ENCODE measurements at regions not wholly inside any gene's neighbourhood (a gene's known extent, or its start where the extent isn't known, plus 50 kb on each side); places are given as distances from the start of the nearest gene placed in this dataset.

DNA sequence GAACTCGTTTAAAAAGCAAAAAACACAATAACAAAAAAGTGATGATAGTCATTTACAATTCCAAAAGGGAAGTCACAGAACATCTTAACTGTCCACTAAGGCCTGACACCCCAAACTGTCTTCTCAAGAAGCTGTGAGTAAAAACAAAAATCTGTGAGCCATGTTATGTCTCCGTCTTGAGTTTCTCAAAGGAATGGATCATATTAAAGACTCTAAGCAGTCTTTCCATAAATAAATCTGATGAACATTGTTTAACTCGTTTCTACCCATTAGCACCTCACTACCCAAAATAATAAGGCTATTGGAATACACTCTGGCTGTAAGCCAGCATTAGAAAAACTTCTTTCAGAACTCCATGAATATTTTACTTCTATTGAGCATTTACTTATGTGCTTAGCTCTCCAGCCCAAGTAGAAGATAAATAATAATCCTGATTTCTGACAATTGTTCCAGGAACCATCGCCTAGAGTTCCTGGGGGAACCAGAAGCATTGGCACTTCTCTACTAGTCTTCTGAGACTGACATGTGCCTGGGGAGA, 396.0 kb downstream of the STK39 start:
- no peak for DNase-seq (ENCODE audit: low spot score)
- H3K4me1 ChIP-seq (ENCODE audit: insufficient read depth, low read length, poor library complexity, severe bottlenecking), result no peaks in the 10 kb centered on the region
- H3K79me2 ChIP-seq (ENCODE audit: insufficient read depth, low read depth, low read length), result no peaks in the 10 kb centered on the region
- no TSS peak for BruUV-seq (replicated peaks)
- H3K9me2 ChIP-seq (ENCODE audit: insufficient read depth, low read length), result no peaks in the 10 kb centered on the region
- POLR2A ChIA-PET, result interaction anchor here (0.7 kb wide), 1 partner anchor 823 kb away, joined by 3 read pairs; no protein-coding TSS in a partner anchor
- no peaks in the 10 kb centered on the region for H3K9me3 ChIP-seq (ENCODE audit: low read length)
- H4K20me1 ChIP-seq (ENCODE audit: insufficient read depth, low read length), result no peaks in the 10 kb centered on the region
- CTCF ChIA-PET (ENCODE audit: unreplicated experiment), result no interaction called here
- no peak overlapping the region for H3K4me3 ChIP-seq (ENCODE audit: low read depth, low read length, poor library complexity, severe bottlenecking)
- no peak overlapping the region for H3K27ac ChIP-seq (ENCODE audit: low read depth, low read length, poor library complexity, severe bottlenecking)
- TF ChIP-seq EZH2phosphoT487 (IDR thresholded peaks at IDR 0.05; ENCODE audit: borderline replicate concordance, low read depth, low read length), result no peak
- TF ChIP-seq, protein P1, sequence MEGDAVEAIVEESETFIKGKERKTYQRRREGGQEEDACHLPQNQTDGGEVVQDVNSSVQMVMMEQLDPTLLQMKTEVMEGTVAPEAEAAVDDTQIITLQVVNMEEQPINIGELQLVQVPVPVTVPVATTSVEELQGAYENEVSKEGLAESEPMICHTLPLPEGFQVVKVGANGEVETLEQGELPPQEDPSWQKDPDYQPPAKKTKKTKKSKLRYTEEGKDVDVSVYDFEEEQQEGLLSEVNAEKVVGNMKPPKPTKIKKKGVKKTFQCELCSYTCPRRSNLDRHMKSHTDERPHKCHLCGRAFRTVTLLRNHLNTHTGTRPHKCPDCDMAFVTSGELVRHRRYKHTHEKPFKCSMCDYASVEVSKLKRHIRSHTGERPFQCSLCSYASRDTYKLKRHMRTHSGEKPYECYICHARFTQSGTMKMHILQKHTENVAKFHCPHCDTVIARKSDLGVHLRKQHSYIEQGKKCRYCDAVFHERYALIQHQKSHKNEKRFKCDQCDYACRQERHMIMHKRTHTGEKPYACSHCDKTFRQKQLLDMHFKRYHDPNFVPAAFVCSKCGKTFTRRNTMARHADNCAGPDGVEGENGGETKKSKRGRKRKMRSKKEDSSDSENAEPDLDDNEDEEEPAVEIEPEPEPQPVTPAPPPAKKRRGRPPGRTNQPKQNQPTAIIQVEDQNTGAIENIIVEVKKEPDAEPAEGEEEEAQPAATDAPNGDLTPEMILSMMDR (conservative IDR thresholded peaks at IDR 0.05; ENCODE audit: low read length), result no peak
- H2AFZ ChIP-seq (ENCODE audit: low read length), result no peak overlapping the region
- H3K4me2 ChIP-seq (ENCODE audit: low read length), result no peak overlapping the region
- intact Hi-C loops (cut with micrococcal nuclease; ENCODE audit: unreplicated experiment), result no loop called here
- no peaks in the 10 kb centered on the region for H3K36me3 ChIP-seq (ENCODE audit: insufficient read depth, low read length)

DNA sequence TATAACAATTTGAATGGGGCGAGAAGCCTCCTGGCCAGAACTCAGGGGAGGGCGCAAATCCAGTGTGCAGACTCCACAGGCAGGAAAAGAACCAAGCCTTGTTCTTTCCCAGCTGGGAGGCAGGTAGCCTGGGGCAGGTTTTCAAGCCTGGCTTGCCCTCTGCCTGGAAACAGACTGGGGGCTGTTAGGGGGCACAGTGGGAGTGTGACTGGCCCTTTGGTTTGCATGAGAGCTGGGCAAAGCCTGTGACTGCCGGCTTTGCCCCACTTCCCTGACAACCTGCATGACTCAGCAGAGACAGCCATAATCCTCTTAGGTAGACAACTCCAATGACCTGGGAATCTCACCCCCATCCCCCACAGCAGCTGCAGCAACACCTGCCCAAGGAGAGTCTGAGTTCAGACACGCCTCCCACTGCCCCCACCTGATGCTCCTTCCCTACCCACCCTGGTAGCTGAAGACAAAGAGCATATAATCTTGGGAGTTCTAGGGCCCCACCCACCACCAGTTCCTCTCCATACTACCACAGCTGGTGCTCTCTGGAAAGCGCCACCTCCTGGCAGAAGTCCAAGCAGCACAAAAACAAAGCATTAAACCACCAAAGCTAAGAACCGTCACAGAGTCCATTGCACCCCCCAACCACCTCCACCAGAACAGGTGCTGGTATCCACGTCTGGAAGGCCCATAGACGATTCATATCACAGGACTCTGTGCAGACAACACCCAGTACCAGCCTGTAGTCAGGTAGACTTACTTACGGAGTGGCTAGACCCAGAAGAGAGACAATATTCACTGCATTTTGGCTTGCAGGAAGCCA, 402.5 kb downstream of the STK39 start:
- DNase-seq (ENCODE audit: low spot score), result peak; percentile 14
- H3K36me3 ChIP-seq (ENCODE audit: insufficient read depth, low read length), result no peaks in the 10 kb centered on the region
- H3K9me2 ChIP-seq (ENCODE audit: insufficient read depth, low read length), result no peaks in the 10 kb centered on the region
- ChIA-PET CTCF (ENCODE audit: unreplicated experiment) (no interaction called here), POLR2A (interaction anchor here (0.6 to 0.7 kb wide), 2 partner anchors 375 to 1086 kb away, joined by 3 to 4 read pairs; no protein-coding TSS in a partner anchor)
- no peak for TF ChIP-seq EZH2phosphoT487 (IDR thresholded peaks at IDR 0.05; ENCODE audit: borderline replicate concordance, low read depth, low read length)
- TF ChIP-seq, protein P1 (conservative IDR thresholded peaks at IDR 0.05; ENCODE audit: low read length), result peak; percentile 66
- no TSS peak for BruUV-seq (replicated peaks)
- H3K9me3 ChIP-seq (ENCODE audit: low read length), result no peaks in the 10 kb centered on the region
- no peak overlapping the region for H3K4me3 ChIP-seq (ENCODE audit: low read depth, low read length, poor library complexity, severe bottlenecking)
- intact Hi-C loops (cut with micrococcal nuclease; ENCODE audit: unreplicated experiment), result no loop called here
- H3K79me2 ChIP-seq (ENCODE audit: insufficient read depth, low read depth, low read length), result no peaks in the 10 kb centered on the region
- H3K4me1 ChIP-seq (ENCODE audit: insufficient read depth, low read length, poor library complexity, severe bottlenecking), result no peaks in the 10 kb centered on the region
- no peak overlapping the region for H2AFZ ChIP-seq (ENCODE audit: low read length)
- no peak overlapping the region for H3K4me2 ChIP-seq (ENCODE audit: low read length)
- no peak overlapping the region for H3K27ac ChIP-seq (ENCODE audit: low read depth, low read length, poor library complexity, severe bottlenecking)
- no peaks in the 10 kb centered on the region for H4K20me1 ChIP-seq (ENCODE audit: insufficient read depth, low read length)

DNA sequence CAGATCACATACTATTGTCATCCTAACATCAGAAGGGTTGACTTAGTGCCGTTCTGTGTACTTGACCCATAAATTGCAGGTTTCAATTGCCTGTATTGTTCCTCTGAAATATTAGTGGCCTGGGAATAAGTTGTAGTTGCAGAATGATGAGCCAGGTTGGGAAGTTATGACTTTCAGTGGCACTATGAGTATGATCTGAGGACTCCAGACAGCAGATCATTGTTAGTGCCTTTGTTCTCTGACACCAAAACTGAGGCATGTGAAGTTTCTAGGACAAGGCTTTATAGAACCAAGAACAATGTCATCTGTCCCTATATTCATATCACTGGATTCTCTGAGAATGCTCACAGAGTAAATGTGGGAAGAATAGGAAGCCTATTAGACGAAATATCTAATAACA, 403.7 kb downstream of the STK39 start:
- Histone ChIP-seq H3K36me3 (ENCODE audit: insufficient read depth, low read length) (no peaks in the 10 kb centered on the region), H4K20me1 (ENCODE audit: insufficient read depth, low read length) (no peaks in the 10 kb centered on the region), H3K27ac (ENCODE audit: low read depth, low read length, poor library complexity, severe bottlenecking) (no peak overlapping the region), H3K4me3 (ENCODE audit: low read depth, low read length, poor library complexity, severe bottlenecking) (no peak overlapping the region), H3K79me2 (ENCODE audit: insufficient read depth, low read depth, low read length) (no peaks in the 10 kb centered on the region), H3K9me3 (ENCODE audit: low read length) (no peaks in the 10 kb centered on the region), H3K4me1 (ENCODE audit: insufficient read depth, low read length, poor library complexity, severe bottlenecking) (no peaks in the 10 kb centered on the region), H3K9me2 (ENCODE audit: insufficient read depth, low read length) (no peaks in the 10 kb centered on the region), H2AFZ (ENCODE audit: low read length) (no peak overlapping the region), H3K4me2 (ENCODE audit: low read length) (no peak overlapping the region)
- no TSS peak for BruUV-seq (replicated peaks)
- TF ChIP-seq EZH2phosphoT487 (IDR thresholded peaks at IDR 0.05; ENCODE audit: borderline replicate concordance, low read depth, low read length), result no peak
- TF ChIP-seq, protein P1 (conservative IDR thresholded peaks at IDR 0.05; ENCODE audit: low read length), result no peak
- ChIA-PET POLR2A (interaction anchor here (0.9 to 1.4 kb wide), 2 partner anchors 9 to 10 kb away, joined by 3 read pairs; no protein-coding TSS in a partner anchor), CTCF (ENCODE audit: unreplicated experiment) (no interaction called here)
- no peak for DNase-seq (ENCODE audit: low spot score)
- intact Hi-C loops (cut with micrococcal nuclease; ENCODE audit: unreplicated experiment), result no loop called here
